ENCODE measurements at regions not wholly inside any gene's neighbourhood (a gene's known extent, or its start where the extent isn't known, plus 50 kb on each side); places are given as distances from the start of the nearest gene placed in this dataset.

- H3K4me1 ChIP-seq (ENCODE audit: low read depth, poor library complexity, severe bottlenecking): peaks cover 13% of the 10 kb centered on the region
- no peaks in the 10 kb centered on the region for H4K20me1 ChIP-seq (ENCODE audit: insufficient read depth)
- no peak overlapping the region for H3K4me3 ChIP-seq (IDR thresholded peaks at IDR 0.05; ENCODE audit: insufficient read depth, low read depth, low read length)
- TF ChIP-seq, protein P1, sequence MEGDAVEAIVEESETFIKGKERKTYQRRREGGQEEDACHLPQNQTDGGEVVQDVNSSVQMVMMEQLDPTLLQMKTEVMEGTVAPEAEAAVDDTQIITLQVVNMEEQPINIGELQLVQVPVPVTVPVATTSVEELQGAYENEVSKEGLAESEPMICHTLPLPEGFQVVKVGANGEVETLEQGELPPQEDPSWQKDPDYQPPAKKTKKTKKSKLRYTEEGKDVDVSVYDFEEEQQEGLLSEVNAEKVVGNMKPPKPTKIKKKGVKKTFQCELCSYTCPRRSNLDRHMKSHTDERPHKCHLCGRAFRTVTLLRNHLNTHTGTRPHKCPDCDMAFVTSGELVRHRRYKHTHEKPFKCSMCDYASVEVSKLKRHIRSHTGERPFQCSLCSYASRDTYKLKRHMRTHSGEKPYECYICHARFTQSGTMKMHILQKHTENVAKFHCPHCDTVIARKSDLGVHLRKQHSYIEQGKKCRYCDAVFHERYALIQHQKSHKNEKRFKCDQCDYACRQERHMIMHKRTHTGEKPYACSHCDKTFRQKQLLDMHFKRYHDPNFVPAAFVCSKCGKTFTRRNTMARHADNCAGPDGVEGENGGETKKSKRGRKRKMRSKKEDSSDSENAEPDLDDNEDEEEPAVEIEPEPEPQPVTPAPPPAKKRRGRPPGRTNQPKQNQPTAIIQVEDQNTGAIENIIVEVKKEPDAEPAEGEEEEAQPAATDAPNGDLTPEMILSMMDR (conservative IDR thresholded peaks at IDR 0.05; ENCODE audit: low read depth, low read length): no peak
- no peaks in the 10 kb centered on the region for H3K79me2 ChIP-seq (ENCODE audit: insufficient read depth, low read depth)
- H3K36me3 ChIP-seq (ENCODE audit: insufficient read depth): no peaks in the 10 kb centered on the region
- no peaks in the 10 kb centered on the region for H3K27me3 ChIP-seq (ENCODE audit: insufficient read depth, low read depth)
- no peak overlapping the region; the same call in 1 of the 2 replicates for H2AFZ ChIP-seq (ENCODE audit: low read depth)
- H3K4me2 ChIP-seq: peak overlapping the region; percentile 11; the same call in 1 of the 2 replicates
- no peak overlapping the region for H3K9ac ChIP-seq
- no peak overlapping the region for H3K27ac ChIP-seq
Observed at GRCh38 chr7:47724335-47724982, 142.5 kb upstream of the TNS3 start.

DNA sequence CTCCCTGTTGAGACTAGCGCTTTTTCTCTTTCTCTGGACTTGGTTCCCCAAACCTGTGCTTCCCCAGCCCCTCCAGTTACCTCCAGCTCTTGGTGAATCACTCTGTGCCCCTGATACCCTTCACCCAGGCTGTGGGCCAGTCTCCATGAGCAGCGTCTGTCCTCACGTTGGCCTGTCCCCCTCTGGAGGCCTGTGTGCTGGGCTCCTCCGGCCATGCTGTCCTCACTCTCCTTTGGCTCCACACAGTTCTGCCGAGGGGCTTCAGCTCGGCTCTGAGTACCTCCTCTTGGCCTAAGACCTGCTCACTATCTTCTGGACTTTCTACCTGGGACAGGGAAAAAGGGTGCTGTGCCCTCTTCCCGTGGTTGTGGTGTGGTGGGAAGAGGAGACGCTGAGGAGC lies 140.2 kb upstream of the TNS3 start:
- H3K4me1 ChIP-seq (ENCODE audit: low read depth, poor library complexity, severe bottlenecking): peaks cover 13% of the 10 kb centered on the region
- no peak overlapping the region for H2AFZ ChIP-seq (ENCODE audit: low read depth)
- no peak overlapping the region for H3K9ac ChIP-seq
- H3K36me3 ChIP-seq (ENCODE audit: insufficient read depth): no peaks in the 10 kb centered on the region
- no peak overlapping the region for H3K4me3 ChIP-seq (IDR thresholded peaks at IDR 0.05; ENCODE audit: insufficient read depth, low read depth, low read length)
- H3K79me2 ChIP-seq (ENCODE audit: insufficient read depth, low read depth): no peaks in the 10 kb centered on the region
- TF ChIP-seq, protein P1 (conservative IDR thresholded peaks at IDR 0.05; ENCODE audit: low read depth, low read length): no peak
- H3K27me3 ChIP-seq (ENCODE audit: insufficient read depth, low read depth): 0 out of 2 replicates have a peak, but pooled peaks cover 3% of the 10 kb centered on the region
- H3K4me2 ChIP-seq: no peak overlapping the region
- no peak overlapping the region for H3K27ac ChIP-seq
- H4K20me1 ChIP-seq (ENCODE audit: insufficient read depth): no peaks in the 10 kb centered on the region

DNA sequence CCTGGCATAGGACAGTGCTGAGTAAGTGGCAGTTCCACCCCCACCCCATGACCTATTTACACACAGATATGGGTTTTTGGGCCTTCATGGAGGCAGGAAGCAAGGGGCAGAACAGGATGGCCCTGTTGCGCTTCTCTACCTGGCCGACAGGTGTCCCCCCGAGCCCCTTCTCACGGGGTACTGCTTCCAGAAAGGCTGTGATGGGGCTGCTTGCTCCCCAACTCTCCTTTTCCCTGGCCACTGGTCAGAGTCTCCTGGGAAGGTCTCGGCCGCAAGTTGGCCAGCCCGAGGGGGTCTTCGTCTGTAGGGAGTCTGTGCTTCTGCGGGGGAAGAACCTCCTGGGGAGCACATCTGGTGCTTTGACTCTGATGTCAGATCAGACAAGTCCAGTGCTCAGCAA lies 139.8 kb upstream of the TNS3 start:
- no peak overlapping the region for H3K4me2 ChIP-seq
- TF ChIP-seq, protein P1 (conservative IDR thresholded peaks at IDR 0.05; ENCODE audit: low read depth, low read length): no peak
- no peak overlapping the region for H3K4me3 ChIP-seq (IDR thresholded peaks at IDR 0.05; ENCODE audit: insufficient read depth, low read depth, low read length)
- no peaks in the 10 kb centered on the region for H3K79me2 ChIP-seq (ENCODE audit: insufficient read depth, low read depth)
- H3K9ac ChIP-seq: no peak overlapping the region
- H3K27me3 ChIP-seq (ENCODE audit: insufficient read depth, low read depth): 0 out of 2 replicates have a peak, but pooled peaks cover 3% of the 10 kb centered on the region
- no peak overlapping the region for H2AFZ ChIP-seq (ENCODE audit: low read depth)
- peaks cover 13% of the 10 kb centered on the region for H3K4me1 ChIP-seq (ENCODE audit: low read depth, poor library complexity, severe bottlenecking)
- no peaks in the 10 kb centered on the region for H3K36me3 ChIP-seq (ENCODE audit: insufficient read depth)
- no peaks in the 10 kb centered on the region for H4K20me1 ChIP-seq (ENCODE audit: insufficient read depth)
- H3K27ac ChIP-seq: no peak overlapping the region

GRCh38 chr7:47720907-47721244 lies 139.0 kb upstream of the TNS3 start:
- Histone ChIP-seq H3K4me1 (ENCODE audit: low read depth, poor library complexity, severe bottlenecking) (peaks cover 13% of the 10 kb centered on the region), H3K4me3 (IDR thresholded peaks at IDR 0.05; ENCODE audit: insufficient read depth, low read depth, low read length) (no peak overlapping the region), H3K9ac (no peak overlapping the region), H4K20me1 (ENCODE audit: insufficient read depth) (no peaks in the 10 kb centered on the region), H3K27ac (no peak overlapping the region), H3K27me3 (ENCODE audit: insufficient read depth, low read depth) (0 out of 2 replicates have a peak, but pooled peaks cover 3% of the 10 kb centered on the region), H2AFZ (ENCODE audit: low read depth) (no peak overlapping the region), H3K79me2 (ENCODE audit: insufficient read depth, low read depth) (no peaks in the 10 kb centered on the region), H3K4me2 (no peak overlapping the region), H3K36me3 (ENCODE audit: insufficient read depth) (no peaks in the 10 kb centered on the region)
- TF ChIP-seq, protein P1 (conservative IDR thresholded peaks at IDR 0.05; ENCODE audit: low read depth, low read length): no peak

Data from KMS-11 (cell line).